GM12891 (cell line): ENCODE measurements at regions not wholly inside any gene's neighbourhood (a gene's known extent, or its start where the extent isn't known, plus 50 kb on each side); places are given as distances from the start of the nearest gene placed in this dataset.

Source experiments
- POLR2A ChIP-seq: IDR thresholded peaks from 2 replicates; pipeline ENCODE4 v1.6.1; 2011; ENCODE audit warnings: low read depth, low read length, control low read depth
- POLR2AphosphoS5 ChIP-seq: IDR thresholded peaks from 2 replicates; pipeline ENCODE4 v1.6.1; 2011; ENCODE audit warnings: low read depth, low read length, control low read depth
- TAF1 ChIP-seq: IDR thresholded peaks from 2 replicates; pipeline ENCODE4 v1.6.1; 2011; ENCODE audit warnings: low read depth, low read length, control low read depth

DNA sequence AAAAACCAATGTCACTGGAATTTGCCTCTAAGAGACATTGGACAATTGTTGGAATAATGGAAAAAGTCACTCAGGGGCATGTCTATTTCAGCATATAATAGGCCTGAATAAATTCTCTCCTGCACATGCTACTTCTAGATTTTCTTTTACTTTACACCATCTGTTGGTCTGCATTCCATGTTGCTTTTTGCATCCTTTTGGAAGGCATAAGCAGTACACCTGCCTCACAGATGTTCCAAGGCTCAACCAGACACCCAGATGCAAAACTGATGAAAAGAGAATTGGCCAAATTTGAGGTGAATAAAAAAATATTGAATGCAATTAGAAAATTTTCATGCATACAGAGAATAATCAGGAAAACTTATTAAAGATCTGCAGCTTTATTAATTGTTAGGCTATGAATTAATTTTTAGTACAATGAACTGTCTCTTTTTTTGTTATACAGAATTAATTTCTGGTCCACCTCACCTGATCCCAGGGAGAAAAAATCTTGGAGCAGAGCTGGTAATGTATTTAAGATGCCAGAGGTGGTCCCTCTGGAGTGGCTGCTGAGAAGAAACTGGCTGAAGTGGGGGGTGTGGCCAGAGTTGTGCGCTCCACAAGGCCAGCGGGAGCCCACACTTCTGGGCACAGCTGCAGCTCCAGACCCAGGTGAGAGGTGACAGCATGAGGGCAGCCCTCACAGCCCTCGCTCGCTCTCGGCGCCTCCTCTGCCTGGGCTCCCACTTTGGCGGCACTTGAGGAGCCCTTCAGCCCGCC, 778.6 kb downstream of the CDH11 start:
- TF ChIP-seq POLR2A (no peak), POLR2AphosphoS5 (no peak), TAF1 (no peak)
